H1 (cell line): ENCODE measurements at regions not wholly inside any gene's neighbourhood (a gene's known extent, or its start where the extent isn't known, plus 50 kb on each side); places are given as distances from the start of the nearest gene placed in this dataset.

Source experiments
- CTCF ChIA-PET: fragments of 300-600 bp; sonication (Branson Sonifier 250); formaldehyde crosslinking; loops from one replicate; lab custom pipeline; 2021; ENCODE audit not compliant: partially characterized antibody; lab: Charles Lee
- POLR2A ChIA-PET: fragments of 300-600 bp; sonication (Branson Sonifier 250); formaldehyde crosslinking; loops from one replicate; lab custom pipeline; 2021; ENCODE audit warnings: inconsistent platforms; ENCODE audit not compliant: partially characterized antibody; lab: Charles Lee
- DNase-seq, 2 experiments: peaks; one replicate each; pipeline versions ENCODE4 v3.0.0 to v3.0.0-alpha.2; 2010 to 2022; ENCODE audit warnings: low spot score in 2 of 2, low read depth in 1 of 2, mixed read lengths in 1 of 2
- FAIRE-seq: peaks from 2 replicates; lab custom pipeline; 2011; peaks lifted over from hg19 to GRCh38; lab: Jason Lieb, UNC
- H2AFZ ChIP-seq: 2 replicates; pipeline ENCODE4 v1.8.1; 2012; ENCODE audit warnings: low read length, inconsistent platforms
- H2AK5ac ChIP-seq: 2 replicates; pipeline ENCODE4 v1.6.1; 2013; ENCODE audit warnings: low read depth, low read length
- H2BK120ac ChIP-seq: replicated peaks from 2 replicates; pipeline ENCODE3; 2013; ENCODE audit warnings: low read depth, low read length, inconsistent platforms
- H2BK12ac ChIP-seq: 2 replicates; pipeline ENCODE4 v1.6.1; 2013; ENCODE audit warnings: low read depth, low read length
- H2BK15ac ChIP-seq: 2 replicates; pipeline ENCODE4 v1.6.1; 2013; ENCODE audit warnings: low read length
- H2BK20ac ChIP-seq: 2 replicates; pipeline ENCODE4 v1.6.1; 2013; ENCODE audit warnings: low read length
- H2BK5ac ChIP-seq: 2 replicates; pipeline ENCODE4 v1.6.1; 2013; ENCODE audit warnings: low read depth, low read length
- H3K14ac ChIP-seq: 2 replicates; pipeline ENCODE4 v1.6.1; 2013; ENCODE audit warnings: inconsistent platforms; ENCODE audit not compliant: insufficient read length
- H3K18ac ChIP-seq: 2 replicates; pipeline ENCODE4 v1.6.1; 2013; ENCODE audit warnings: low read length; ENCODE audit errors: extremely low read depth
- H3K23ac ChIP-seq: 2 replicates; pipeline ENCODE4 v1.6.1; 2013; ENCODE audit warnings: inconsistent platforms; ENCODE audit not compliant: insufficient read length
- H3K23me2 ChIP-seq: 2 replicates; pipeline ENCODE4 v1.6.1; 2013; ENCODE audit warnings: low read depth, low read length
- H3K27ac ChIP-seq: 2 replicates; pipeline ENCODE4 v1.6.1; 2011; ENCODE audit warnings: low read depth, low read length, inconsistent platforms
- H3K27me3 ChIP-seq, 4 experiments: replicated peaks in 1 of 4; 1 replicate in 1 of 4; 2 replicates in 3 of 4; pipeline versions ENCODE4 v1.6.1 to v1.8.1; 2011 to 2013; ENCODE audit warnings: low read length in 3 of 4, mild to moderate bottlenecking in 3 of 4, inconsistent platforms in 2 of 4, mixed read lengths in 2 of 4, moderate library complexity in 1 of 4; ENCODE audit not compliant: control insufficient read depth in 3 of 4, insufficient read depth in 3 of 4; ENCODE audit errors: extremely low read depth in 1 of 4
- H3K36me3 ChIP-seq, 4 experiments: 2 replicates each; pipeline versions ENCODE4 v1.6.1 to v1.8.1; 2011 to 2013; ENCODE audit warnings: mild to moderate bottlenecking in 4 of 4, low read length in 3 of 4, moderate library complexity in 2 of 4, control low read depth in 1 of 4, inconsistent platforms in 1 of 4; ENCODE audit not compliant: insufficient read depth in 4 of 4, control insufficient read depth in 2 of 4
- H3K4ac ChIP-seq: replicated peaks from 2 replicates; pipeline ENCODE3; 2013; ENCODE audit warnings: low read length, low read depth, mixed read lengths, inconsistent platforms; ENCODE audit not compliant: insufficient read length
- H3K4me1 ChIP-seq, 4 experiments: replicated peaks in 1 of 4; 1 replicate in 1 of 4; 2 replicates in 3 of 4; pipeline versions ENCODE4 v1.6.1 to v1.8.1; 2011 to 2013; ENCODE audit warnings: low read length in 3 of 4, inconsistent platforms in 2 of 4, mixed read lengths in 1 of 4; ENCODE audit not compliant: insufficient read depth in 4 of 4, control insufficient read depth in 3 of 4
- H3K4me2 ChIP-seq, 2 experiments: 2 replicates each; pipeline versions ENCODE4 v1.6.1 to v1.8.1; 2011 to 2013; ENCODE audit warnings: low read depth in 2 of 2, low read length in 2 of 2, control low read depth in 1 of 2, inconsistent platforms in 1 of 2, mild to moderate bottlenecking in 1 of 2; ENCODE audit not compliant: insufficient read depth in 1 of 2
- H3K4me3 ChIP-seq, 4 experiments: fragments of 200-600, 300-600 bp in 1 of 4; sonication (generic), shearing (Covaris generic), sonication (Bioruptor Twin) in 1 of 4; 2 replicates each; pipeline versions ENCODE4 v1.5.1 to v1.8.1; 2011 to 2016; ENCODE audit warnings: low read length in 4 of 4, low read depth in 3 of 4, control low read depth in 2 of 4, inconsistent platforms in 2 of 4, mild to moderate bottlenecking in 2 of 4, mixed read lengths in 1 of 4, moderate library complexity in 1 of 4; ENCODE audit not compliant: insufficient read depth in 2 of 4; ENCODE audit errors: extremely low read depth in 1 of 4
- H3K56ac ChIP-seq: replicated peaks from 2 replicates; pipeline ENCODE3; 2013; ENCODE audit warnings: low read depth, mild to moderate bottlenecking, mixed read lengths, low read length, inconsistent platforms; ENCODE audit not compliant: insufficient read length
- H3K79me1 ChIP-seq: 2 replicates; pipeline ENCODE4 v1.6.1; 2013; ENCODE audit warnings: low read depth, low read length, control low read depth
- H3K79me2 ChIP-seq, 2 experiments: 2 replicates each; pipeline versions ENCODE4 v1.6.1 to v1.8.1; 2012 to 2013; ENCODE audit warnings: low read length in 2 of 2, mild to moderate bottlenecking in 2 of 2, inconsistent platforms in 1 of 2; ENCODE audit not compliant: insufficient read depth in 2 of 2, control insufficient read depth in 1 of 2
- H3K9ac ChIP-seq, 4 experiments: replicated peaks in 1 of 4; 1 replicate in 1 of 4; 2 replicates in 3 of 4; pipeline versions ENCODE4 v1.6.1 to v1.8.1; 2011 to 2013; ENCODE audit warnings: low read depth in 3 of 4, low read length in 3 of 4, control low read depth in 2 of 4, mild to moderate bottlenecking in 2 of 4, moderate library complexity in 2 of 4, inconsistent platforms in 1 of 4; ENCODE audit errors: extremely low read depth in 1 of 4
- H3K9me3 ChIP-seq, 2 experiments: 2 replicates each; pipeline versions ENCODE4 v1.6.1 to v1.8.1; 2012 to 2013; ENCODE audit warnings: mild to moderate bottlenecking in 2 of 2, moderate library complexity in 2 of 2, control low read depth in 1 of 2, inconsistent platforms in 1 of 2, low read depth in 1 of 2, low read length in 1 of 2, mixed read lengths in 1 of 2; ENCODE audit not compliant: insufficient read depth in 2 of 2
- H4K20me1 ChIP-seq, 2 experiments: replicated peaks in 1 of 2; 2 replicates each; pipeline versions ENCODE3 to v1.8.1; 2011 to 2013; ENCODE audit warnings: inconsistent platforms in 2 of 2, low read length in 2 of 2, mild to moderate bottlenecking in 1 of 2; ENCODE audit not compliant: insufficient read depth in 2 of 2, control insufficient read depth in 1 of 2
- H4K5ac ChIP-seq: 2 replicates; pipeline ENCODE4 v1.6.1; 2013; ENCODE audit warnings: low read length, low read depth, mixed read lengths, inconsistent platforms; ENCODE audit not compliant: insufficient read length
- H4K8ac ChIP-seq: 2 replicates; pipeline ENCODE4 v1.8.0; 2013; ENCODE audit warnings: mild to moderate bottlenecking, moderate library complexity, low read length, inconsistent platforms; ENCODE audit not compliant: insufficient read depth; ENCODE audit errors: extremely low read depth
- H4K91ac ChIP-seq: replicated peaks from 2 replicates; pipeline ENCODE3; 2013; ENCODE audit warnings: low read length, mixed read lengths, inconsistent platforms; ENCODE audit not compliant: insufficient read length
- ATF3 ChIP-seq: IDR thresholded peaks from 2 replicates; pipeline ENCODE4 v1.6.1; 2011; ENCODE audit warnings: low read depth, mild to moderate bottlenecking, low read length; ENCODE audit not compliant: insufficient read depth
- BACH1 ChIP-seq: IDR thresholded peaks from 2 replicates; pipeline ENCODE4 v1.6.1; 2012; ENCODE audit warnings: low read length, improper control_type of control experiment
- BCL11A ChIP-seq, 2 experiments: IDR thresholded peaks; one replicate each; pipeline ENCODE4 v1.6.1; 2011; ENCODE audit warnings: low read depth in 2 of 2, low read length in 2 of 2, mild to moderate bottlenecking in 2 of 2
- BRCA1 ChIP-seq: IDR thresholded peaks from 2 replicates; pipeline ENCODE4 v1.6.1; 2012; ENCODE audit warnings: low read depth, low read length, improper control_type of control experiment
- GTF2F1 ChIP-seq: IDR thresholded peaks from 2 replicates; pipeline ENCODE4 v1.6.1; 2012; ENCODE audit warnings: low read depth, low read length, improper control_type of control experiment, borderline replicate concordance
- KDM5A ChIP-seq: fragments of 200-600 bp; IDR thresholded peaks from 2 replicates; pipeline ENCODE4 v1.7.1; 2012; ENCODE audit warnings: mild to moderate bottlenecking, low read length, inconsistent platforms, mixed read lengths
- NRF1 ChIP-seq: IDR thresholded peaks from 2 replicates; pipeline ENCODE4 v1.6.1; 2011; ENCODE audit warnings: mild to moderate bottlenecking, low read depth, low read length, improper control_type of control experiment
- PHF8 ChIP-seq: fragments of 200-600 bp; sonication (generic); conservative IDR thresholded peaks from 2 replicates; pipeline ENCODE4 v1.7.1; 2012; ENCODE audit warnings: low read depth, mild to moderate bottlenecking, inconsistent platforms, low read length, moderate library complexity
- POLR2AphosphoS5 ChIP-seq: IDR thresholded peaks from 2 replicates; pipeline ENCODE4 v1.6.1; 2011; ENCODE audit warnings: low read depth, low read length
- POU5F1 ChIP-seq: IDR thresholded peaks from 2 replicates; pipeline ENCODE4 v1.6.1; 2011; ENCODE audit warnings: low read depth, mild to moderate bottlenecking, low read length, moderate library complexity
- SP2 ChIP-seq: IDR thresholded peaks from 2 replicates; pipeline ENCODE4 v1.6.1; 2012; ENCODE audit warnings: mild to moderate bottlenecking, low read length, inconsistent platforms
- SP4 ChIP-seq: IDR thresholded peaks from 2 replicates; pipeline ENCODE4 v1.6.1; 2012; ENCODE audit warnings: low read length, inconsistent platforms
- TBP ChIP-seq: IDR thresholded peaks from 2 replicates; pipeline ENCODE4 v1.6.1; 2011; ENCODE audit warnings: low read depth, low read length, improper control_type of control experiment
- WGBS, 2 experiments: shearing (Covaris generic) in 1 of 2; methylation state at CpG; one replicate each; pipeline versions ENCODE4 v1.1.6 to v1.1.7; 2013 to 2015; ENCODE audit warnings: low lambda C conversion rate in 2 of 2, mixed read lengths in 2 of 2, inconsistent platforms in 1 of 2, low coverage in 1 of 2, missing lambda C conversion rate in 1 of 2; ENCODE audit not compliant: insufficient replicate concordance in 2 of 2, insufficient coverage in 1 of 2, insufficient read length in 1 of 2; ENCODE audit errors: extremely low coverage in 1 of 2, missing lambda C conversion rate in 1 of 2; 5-methylcytosine and 5-hydroxymethylcytosine counted together

GRCh38 chr1:38231941-38232340 lies 185.3 kb upstream of the POU3F1 start:
- FAIRE-seq: no peak
- no peaks in the 10 kb centered on the region for H3K27me3 ChIP-seq
- no peak overlapping the region for H3K18ac ChIP-seq
- H4K20me1 ChIP-seq: no peaks in the 10 kb centered on the region
- H3K4me1 ChIP-seq: no peaks in the 10 kb centered on the region
- no peak overlapping the region for H3K9ac ChIP-seq
- POLR2A ChIA-PET: no interaction called here
- H3K56ac ChIP-seq: no peak overlapping the region
- TF ChIP-seq SP4: no peak
- TF ChIP-seq BACH1: no peak
- TF ChIP-seq SP2: no peak
- no peak for TF ChIP-seq BRCA1
- no peak for TF ChIP-seq ATF3
- TF ChIP-seq KDM5A: no peak
- no peak for TF ChIP-seq GTF2F1
- no peak for TF ChIP-seq TBP
- no peak for TF ChIP-seq PHF8
- TF ChIP-seq POLR2AphosphoS5: no peak
- TF ChIP-seq BCL11A (IDR thresholded peaks at IDR 0.05; ENCODE audit: low read depth in 2 of 2, low read length in 2 of 2): no peak
- TF ChIP-seq NRF1: no peak
- no peak for TF ChIP-seq POU5F1
- TF ChIP-seq, all 59 proteins: peak for 0
- H3K4me3 ChIP-seq: no peak overlapping the region
- no peak overlapping the region for H2BK120ac ChIP-seq
- no peak overlapping the region; the same call in 1 of the 2 replicates for H4K8ac ChIP-seq
- no peak overlapping the region for H3K14ac ChIP-seq
- H2BK20ac ChIP-seq: 0 out of 2 replicates have a peak overlapping the region, but pooled peaks have one; percentile 50
- H3K79me1 ChIP-seq: no peaks in the 10 kb centered on the region
- no peak overlapping the region for H2BK12ac ChIP-seq
- no peaks in the 10 kb centered on the region for H3K36me3 ChIP-seq
- H3K9me3 ChIP-seq: peaks cover 10 to 19% of the 10 kb centered on the region in 2 experiments
- no peak overlapping the region for H3K4ac ChIP-seq
- H3K23ac ChIP-seq: no peak overlapping the region
- no peak overlapping the region; the same call in 1 of the 2 replicates for H2AK5ac ChIP-seq
- H2AFZ ChIP-seq: no peak overlapping the region
- DNase-seq: no peak
- no peak overlapping the region for H4K91ac ChIP-seq
- H2BK15ac ChIP-seq: no peak overlapping the region
- H4K5ac ChIP-seq: no peak overlapping the region
- no peaks in the 10 kb centered on the region for H3K79me2 ChIP-seq
- 93% methylated on average over 1 of the region's 1 CpG; no CpG with 5 or more reads in 1 of the 2 experiments for WGBS, 2 experiments
- no peak overlapping the region for H2BK5ac ChIP-seq
- H3K23me2 ChIP-seq: no peaks in the 10 kb centered on the region; the same call in 1 of the 2 replicates
- CTCF ChIA-PET: no interaction called here
- H3K27ac ChIP-seq: no peak overlapping the region
- no peak overlapping the region for H3K4me2 ChIP-seq
